Thyroid gland (tissue), 4 donors: ENCODE measurements at regions not wholly inside any gene's neighbourhood (a gene's known extent, or its start where the extent isn't known, plus 50 kb on each side); places are given as distances from the start of the nearest gene placed in this dataset.

ENCODE experiments used
- CTCF ChIP-seq, 6 experiments: fragments of 200-600 bp in 3 of 6; fragments of 450-650 bp in 3 of 6; sonication (generic) in 3 of 6; IDR thresholded peaks; one replicate each; pipeline ENCODE4 v1.5.1; 2016 to 2019; ENCODE audit warnings: antibody characterized with exemption in 6 of 6, mild to moderate bottlenecking in 2 of 6, inconsistent platforms in 1 of 6, moderate library complexity in 1 of 6
- POLR2A ChIP-seq, 2 donors: fragments of 450-650 bp; IDR thresholded peaks; one replicate each; pipeline ENCODE4 v1.6.1; 2017; ENCODE audit warnings: antibody characterized with exemption in 2 of 2, mild to moderate bottlenecking in 2 of 2, moderate library complexity in 1 of 2

DNA sequence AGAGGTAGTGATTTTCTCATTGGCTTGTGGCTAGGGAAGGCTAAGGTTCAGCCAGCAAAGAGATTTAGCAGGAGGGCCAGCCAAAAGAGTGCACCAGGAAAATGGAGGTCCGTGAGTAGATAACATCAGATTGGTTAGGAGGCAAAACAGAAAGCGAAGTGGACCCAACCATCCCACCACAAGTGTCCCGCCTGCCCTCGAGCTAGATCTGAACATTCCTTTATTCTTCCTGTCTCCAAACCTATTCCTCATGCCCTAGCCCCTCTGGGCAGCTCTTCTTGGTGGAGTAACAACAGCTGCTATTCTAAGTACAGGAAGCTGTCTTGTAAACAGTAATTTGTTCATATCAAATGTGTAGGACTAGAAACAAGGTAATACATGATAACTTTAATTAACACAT lies 85.7 kb upstream of the BET1 start:
- TF ChIP-seq CTCF (IDR thresholded peaks at IDR 0.05) (no peak), POLR2A (IDR thresholded peaks at IDR 0.05) (no peak)
